ENCODE measurements at regions not wholly inside any gene's neighbourhood (a gene's known extent, or its start where the extent isn't known, plus 50 kb on each side); places are given as distances from the start of the nearest gene placed in this dataset.

DNA sequence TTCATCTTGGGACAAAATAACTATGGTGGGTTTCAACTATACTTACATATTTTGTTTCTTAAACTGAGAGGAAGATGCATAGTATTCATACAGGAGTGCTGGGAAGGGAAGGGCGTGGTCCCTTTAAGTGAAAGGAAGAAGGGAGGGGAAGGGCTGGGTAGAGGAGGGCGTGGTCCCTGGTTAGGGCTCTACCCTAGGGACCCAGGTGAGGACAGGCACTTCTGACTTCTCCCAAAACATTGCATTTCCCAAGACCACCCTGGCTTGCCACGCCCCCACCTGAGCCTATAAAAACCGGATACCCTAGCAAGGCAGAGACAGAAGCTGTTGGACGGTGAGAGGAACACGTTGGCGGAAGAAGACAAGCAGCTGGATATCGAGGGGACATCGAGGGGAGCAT lies 157.6 kb upstream of the PLXNA4 start:
- DNase-seq: no peak

DNA sequence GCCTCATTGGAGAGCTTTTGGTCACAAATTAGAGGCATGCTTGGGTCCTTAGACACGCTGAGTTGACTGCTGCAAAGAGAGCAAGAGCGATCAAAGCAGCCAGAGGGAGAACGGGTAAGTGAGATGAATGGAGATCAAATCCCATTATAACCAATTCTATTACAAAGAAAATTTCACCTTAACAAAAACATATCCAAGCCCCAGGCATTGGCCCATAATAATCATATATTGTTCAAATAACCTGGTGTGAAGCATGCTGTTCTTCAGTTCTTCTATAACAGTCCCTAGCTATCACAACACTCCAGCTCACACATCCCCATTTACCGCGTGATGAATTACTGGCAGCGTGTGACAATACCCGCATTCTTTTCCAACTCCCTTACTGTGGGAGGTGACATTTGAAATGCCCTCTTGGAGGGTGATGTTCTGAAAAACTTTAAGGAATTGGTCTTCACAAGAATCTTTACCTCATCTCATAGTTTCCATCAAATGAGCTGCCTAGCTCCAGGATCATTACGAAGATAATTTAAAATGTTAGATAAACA lies 156.1 kb upstream of the PLXNA4 start:
- DNase-seq: no peak

DNA sequence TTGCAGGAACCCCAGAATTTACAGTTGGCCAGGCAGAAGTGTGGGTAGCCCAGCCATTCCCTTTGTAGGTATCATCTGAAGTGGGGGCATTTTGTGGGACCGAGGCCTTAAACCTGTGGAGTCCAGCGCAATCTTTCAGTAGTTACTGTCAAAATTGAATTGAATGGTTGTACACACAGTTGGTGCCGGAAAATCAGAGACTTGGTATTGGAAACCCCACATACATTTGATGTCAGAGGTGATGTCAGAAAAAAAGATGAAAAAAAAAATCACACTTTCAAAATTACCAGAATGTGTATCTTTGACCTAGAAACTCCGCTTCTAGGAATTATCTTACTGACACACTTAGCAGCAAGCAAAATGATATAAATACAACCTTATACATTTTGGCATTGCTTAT lies 153.8 kb upstream of the PLXNA4 start:
- DNase-seq: no peak

DNA sequence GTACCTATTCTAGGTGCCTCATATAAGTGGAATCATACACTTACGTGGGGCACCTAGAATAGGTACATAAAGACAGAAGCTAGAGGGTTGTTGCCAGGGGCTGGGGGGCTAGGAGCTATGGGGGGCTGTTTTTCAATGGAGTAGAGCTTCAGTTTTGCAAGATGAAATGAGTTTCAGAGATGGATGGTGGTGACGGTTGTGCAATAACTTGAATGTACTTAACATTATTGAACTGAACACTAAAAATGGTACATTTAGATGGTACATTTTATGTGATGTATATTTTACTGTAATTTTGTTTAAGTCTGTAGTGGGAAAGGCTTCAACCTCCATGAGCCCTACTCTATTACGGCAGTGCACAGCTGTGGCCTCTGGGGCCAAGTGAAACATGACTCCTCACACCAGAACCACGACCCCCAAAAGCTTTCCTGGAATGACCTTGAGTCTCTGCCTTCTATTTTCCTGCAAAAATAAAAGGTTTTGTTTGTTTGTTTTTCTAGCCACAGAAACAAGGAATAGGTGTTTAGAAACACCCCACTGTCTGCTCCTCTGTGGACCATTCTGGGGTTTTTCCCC lies 147.3 kb upstream of the PLXNA4 start:
- no peak for DNase-seq

GRCh38 chr7:132720835-132721234 lies 144.6 kb upstream of the PLXNA4 start:
- DNase-seq: no peak

GRCh38 chr7:132713893-132714292 lies 137.6 kb upstream of the PLXNA4 start:
- no peak for DNase-seq

DNA sequence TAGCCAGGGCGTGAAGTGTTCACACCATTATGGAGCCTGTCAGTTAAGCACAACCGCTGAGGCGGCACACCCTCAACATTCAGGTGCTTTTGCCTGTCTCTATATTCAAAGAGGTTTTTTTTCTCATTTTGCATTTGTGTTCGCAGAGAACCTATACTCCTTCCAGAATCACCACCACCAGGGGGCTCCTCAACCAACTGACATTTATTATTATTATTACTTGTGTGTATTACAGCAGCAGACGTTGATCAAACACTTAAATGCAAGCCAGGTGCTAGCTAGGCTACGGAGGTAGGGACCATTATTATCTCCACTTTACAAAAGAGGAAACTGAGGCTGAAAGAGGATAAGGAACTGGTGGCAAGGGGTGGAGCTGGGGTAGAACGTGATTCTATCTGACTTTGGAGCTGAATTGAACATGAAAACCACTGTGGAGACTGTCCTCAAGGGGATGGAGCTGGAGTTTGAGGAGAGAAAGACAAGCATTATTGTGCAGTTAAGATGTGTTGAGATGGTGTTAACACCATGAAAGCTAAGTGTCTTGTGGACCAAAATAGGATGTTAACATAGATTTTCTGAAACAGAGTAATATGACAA lies 133.8 kb upstream of the PLXNA4 start:
- DNase-seq: no peak

DNA sequence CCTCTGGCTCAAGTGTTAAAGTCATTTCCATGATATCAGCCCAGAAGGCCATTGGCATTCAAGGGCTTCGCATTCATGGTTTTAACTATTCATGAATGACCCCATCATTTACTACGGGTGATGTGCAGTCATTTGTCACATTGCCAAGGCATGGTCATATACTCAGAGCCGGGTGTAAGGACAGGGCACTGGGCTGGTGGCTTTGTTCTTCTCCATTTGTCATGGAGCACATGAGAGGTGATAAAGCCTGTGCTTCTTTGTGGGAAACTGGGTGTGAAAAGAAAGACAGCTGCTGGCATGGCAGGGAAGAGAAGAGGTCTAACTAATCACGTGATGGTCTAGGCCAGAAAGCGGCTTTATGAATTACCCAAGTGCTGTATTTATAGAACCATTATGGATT lies 132.2 kb upstream of the PLXNA4 start:
- no peak for DNase-seq

- no peak for DNase-seq
These were observed 128.9 kb upstream of the PLXNA4 start for GRCh38 chr7:132705146-132705545.

DNA sequence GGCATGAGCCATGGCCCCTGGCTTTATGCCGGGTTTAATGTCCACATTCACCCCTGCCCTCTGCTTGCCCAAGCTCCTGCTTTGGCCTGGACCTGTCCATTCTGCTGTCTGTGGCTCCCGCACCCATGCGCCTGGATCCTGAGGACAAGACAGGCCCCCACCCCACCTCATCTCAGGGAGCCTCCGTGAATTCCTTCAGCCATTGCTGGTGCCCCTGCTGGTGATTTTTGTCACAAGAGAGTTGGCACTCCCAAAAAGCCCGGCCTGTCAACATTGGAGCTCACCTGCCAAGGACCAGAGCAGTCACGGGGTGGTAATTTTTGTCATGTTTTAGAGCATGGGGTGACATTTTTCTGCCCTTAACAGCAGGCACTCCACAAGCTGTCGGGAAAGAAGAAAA lies 127.5 kb upstream of the PLXNA4 start:
- no peak for DNase-seq

GRCh38 chr7:132697003-132697402 lies 120.7 kb upstream of the PLXNA4 start:
- no peak for DNase-seq

- no peak for DNase-seq
These were observed 120.1 kb upstream of the PLXNA4 start for GRCh38 chr7:132696332-132696731.

DNA sequence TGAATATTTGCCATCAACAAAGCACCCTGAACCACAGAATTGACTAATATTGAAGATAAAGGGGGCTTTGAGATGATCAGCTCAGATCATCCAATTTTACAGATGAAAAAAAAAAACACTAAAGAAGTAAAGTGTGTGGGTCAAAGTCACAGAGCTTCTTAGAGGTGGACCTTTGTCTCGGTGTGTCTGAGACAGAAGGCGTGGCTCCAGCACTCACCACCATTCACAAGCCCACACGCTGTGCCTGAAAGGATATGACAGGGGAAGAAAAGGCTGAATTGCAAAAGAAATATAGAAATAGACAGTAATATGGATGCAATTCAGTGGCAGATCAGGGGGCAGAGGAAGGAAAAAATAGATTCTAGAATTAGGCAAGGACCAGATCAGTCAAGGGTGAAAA lies 114.9 kb upstream of the PLXNA4 start:
- no peak for DNase-seq

GRCh38 chr7:132690174-132690573 lies 113.9 kb upstream of the PLXNA4 start:
- no peak for DNase-seq

DNA sequence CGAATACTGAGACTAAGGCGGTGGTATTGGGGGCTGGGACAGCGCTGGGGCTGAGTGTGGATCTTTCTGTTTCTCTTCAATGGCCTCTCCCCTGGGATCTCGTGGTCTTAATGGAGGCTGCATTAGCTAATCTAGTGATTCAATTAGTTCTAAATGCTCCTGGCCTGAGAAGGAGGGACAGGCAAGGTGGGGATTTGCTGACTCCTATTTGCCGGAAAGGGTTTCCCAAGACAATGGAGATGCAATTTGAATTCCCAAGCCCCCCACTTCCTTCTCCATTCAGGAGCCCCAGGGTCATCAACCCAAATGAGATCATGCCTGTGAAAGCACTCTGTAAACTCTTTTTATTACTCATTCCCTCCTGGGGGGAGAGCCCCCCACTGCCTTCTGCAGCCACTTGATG lies 111.7 kb upstream of the PLXNA4 start:
- DNase-seq: no peak

GRCh38 chr7:132687016-132687415 lies 110.7 kb upstream of the PLXNA4 start:
- no peak for DNase-seq

DNA sequence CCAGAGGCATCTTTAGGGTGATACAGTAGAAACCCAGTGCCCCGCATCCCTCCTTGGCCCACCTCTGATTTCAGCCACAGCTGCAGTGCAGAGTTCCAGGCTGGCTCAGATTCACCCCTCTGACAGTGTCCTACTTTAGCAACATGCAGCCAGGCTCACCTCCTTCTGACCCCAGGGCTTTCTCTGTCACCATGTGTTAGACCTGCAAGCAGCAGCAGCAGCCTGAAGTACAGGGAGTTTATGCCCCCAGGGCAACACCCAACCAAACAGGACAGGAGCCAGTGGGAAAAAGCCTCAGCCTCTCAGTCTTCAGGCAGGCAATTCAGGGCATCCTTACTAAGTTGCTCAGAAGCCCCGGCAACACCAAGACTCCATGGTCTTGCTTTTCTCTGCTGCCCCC lies 109.0 kb upstream of the PLXNA4 start:
- no peak for DNase-seq

- no peak for DNase-seq
These were observed 107.8 kb upstream of the PLXNA4 start for GRCh38 chr7:132683896-132684690.

- DNase-seq: no peak
These were observed 105.7 kb upstream of the PLXNA4 start for GRCh38 chr7:132681951-132682350.

DNA sequence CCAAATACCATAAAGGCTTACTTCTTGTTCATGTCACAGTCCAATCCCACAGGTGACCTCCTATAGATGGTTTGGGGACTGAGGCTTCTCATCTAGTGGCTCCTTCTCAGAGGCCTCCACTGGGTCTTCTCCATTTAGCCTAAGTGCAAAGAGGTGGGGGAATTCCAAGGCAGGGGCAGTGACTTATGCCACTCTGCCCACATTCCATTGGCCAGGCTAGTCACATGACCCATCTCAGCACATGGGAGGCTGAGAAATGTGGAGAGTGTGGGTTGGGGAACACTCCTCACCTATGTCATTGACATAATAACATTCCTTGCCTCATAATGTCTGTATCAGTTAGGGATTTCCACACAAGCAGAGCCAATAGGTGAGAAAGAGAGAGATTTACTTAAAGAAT lies 104.3 kb upstream of the PLXNA4 start:
- DNase-seq: no peak

- DNase-seq: no peak
These were observed 102.4 kb upstream of the PLXNA4 start for GRCh38 chr7:132678656-132679055.

GRCh38 chr7:132677918-132678317 lies 101.6 kb upstream of the PLXNA4 start:
- DNase-seq: no peak

- DNase-seq: no peak
These were observed 96.1 kb upstream of the PLXNA4 start for GRCh38 chr7:132672200-132672990.

Measured in bone marrow (tissue), 2 donors.